GM06990 (cell line): ENCODE measurements at regions not wholly inside any gene's neighbourhood (a gene's known extent, or its start where the extent isn't known, plus 50 kb on each side); places are given as distances from the start of the nearest gene placed in this dataset.

Experiments
- DNase-seq: peaks from one replicate; pipeline ENCODE4 v3.0.0-alpha.2; 2011; ENCODE audit not compliant: insufficient read length; ENCODE audit errors: extremely low read depth
- H3K27me3 ChIP-seq: replicated peaks from 2 replicates; pipeline ENCODE4 v1.6.0; 2011; ENCODE audit warnings: low read length; ENCODE audit not compliant: control insufficient read depth, insufficient read depth
- H3K36me3 ChIP-seq: 2 replicates; pipeline ENCODE4 v1.5.1; 2011; ENCODE audit warnings: low read length; ENCODE audit not compliant: control insufficient read depth, insufficient read depth
- H3K4me3 ChIP-seq: replicated peaks from 2 replicates; pipeline ENCODE4 v1.5.1; 2011; ENCODE audit warnings: low read depth, mild to moderate bottlenecking, control low read depth, low read length
- TF ChIP-seq, protein P1 (sequence below): IDR thresholded peaks from 2 replicates; pipeline ENCODE4 v1.5.1; 2011; ENCODE audit warnings: low read length, control low read depth, mild to moderate bottlenecking, inconsistent platforms; ENCODE audit not compliant: insufficient read depth, poor library complexity, severe bottlenecking

DNA sequence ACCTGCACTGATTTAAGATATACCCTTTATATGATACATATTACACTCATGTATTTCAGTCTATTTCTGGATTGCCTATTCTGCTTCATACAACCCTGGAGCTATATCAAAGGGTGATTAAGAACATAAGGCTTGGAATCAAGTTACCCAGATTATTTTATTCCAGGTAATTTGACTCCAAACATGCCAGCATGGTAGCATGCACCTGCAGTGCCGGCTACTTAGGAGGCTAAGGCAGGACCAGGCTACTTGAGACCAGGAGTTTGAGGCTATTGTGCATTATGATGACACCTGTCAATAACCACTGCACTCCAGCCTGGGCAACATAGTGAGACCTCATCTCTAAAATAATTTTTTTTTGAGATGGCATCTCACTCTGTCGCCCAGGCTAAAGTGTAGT, 50.4 kb upstream of the NEO1 start:
- TF ChIP-seq, protein P1, sequence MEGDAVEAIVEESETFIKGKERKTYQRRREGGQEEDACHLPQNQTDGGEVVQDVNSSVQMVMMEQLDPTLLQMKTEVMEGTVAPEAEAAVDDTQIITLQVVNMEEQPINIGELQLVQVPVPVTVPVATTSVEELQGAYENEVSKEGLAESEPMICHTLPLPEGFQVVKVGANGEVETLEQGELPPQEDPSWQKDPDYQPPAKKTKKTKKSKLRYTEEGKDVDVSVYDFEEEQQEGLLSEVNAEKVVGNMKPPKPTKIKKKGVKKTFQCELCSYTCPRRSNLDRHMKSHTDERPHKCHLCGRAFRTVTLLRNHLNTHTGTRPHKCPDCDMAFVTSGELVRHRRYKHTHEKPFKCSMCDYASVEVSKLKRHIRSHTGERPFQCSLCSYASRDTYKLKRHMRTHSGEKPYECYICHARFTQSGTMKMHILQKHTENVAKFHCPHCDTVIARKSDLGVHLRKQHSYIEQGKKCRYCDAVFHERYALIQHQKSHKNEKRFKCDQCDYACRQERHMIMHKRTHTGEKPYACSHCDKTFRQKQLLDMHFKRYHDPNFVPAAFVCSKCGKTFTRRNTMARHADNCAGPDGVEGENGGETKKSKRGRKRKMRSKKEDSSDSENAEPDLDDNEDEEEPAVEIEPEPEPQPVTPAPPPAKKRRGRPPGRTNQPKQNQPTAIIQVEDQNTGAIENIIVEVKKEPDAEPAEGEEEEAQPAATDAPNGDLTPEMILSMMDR, result no peak
- no peaks in the 10 kb centered on the region; the same call in 1 of the 2 replicates for H3K27me3 ChIP-seq
- H3K36me3 ChIP-seq, result no peaks in the 10 kb centered on the region
- H3K4me3 ChIP-seq, result no peak overlapping the region
- no peak for DNase-seq

DNA sequence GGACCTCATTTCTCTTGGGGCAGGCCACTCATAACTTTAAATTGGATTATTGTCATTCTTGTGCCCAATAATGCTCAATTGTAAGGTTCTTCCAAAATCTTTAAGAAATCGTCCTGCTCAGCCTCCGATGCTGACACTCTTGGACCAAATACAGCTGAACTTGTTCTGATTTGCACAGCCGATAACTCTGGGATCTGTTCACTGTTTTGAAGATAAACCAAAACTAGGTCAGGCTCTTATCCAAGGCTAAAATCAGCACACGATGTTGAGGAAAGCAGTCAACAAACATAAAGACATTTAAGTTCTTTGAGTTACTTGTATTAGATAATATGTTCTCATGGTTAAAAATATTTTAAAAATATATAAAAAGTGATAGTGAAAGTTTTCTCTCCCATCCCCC, 52.0 kb upstream of the NEO1 start:
- no peaks in the 10 kb centered on the region for H3K36me3 ChIP-seq

DNA sequence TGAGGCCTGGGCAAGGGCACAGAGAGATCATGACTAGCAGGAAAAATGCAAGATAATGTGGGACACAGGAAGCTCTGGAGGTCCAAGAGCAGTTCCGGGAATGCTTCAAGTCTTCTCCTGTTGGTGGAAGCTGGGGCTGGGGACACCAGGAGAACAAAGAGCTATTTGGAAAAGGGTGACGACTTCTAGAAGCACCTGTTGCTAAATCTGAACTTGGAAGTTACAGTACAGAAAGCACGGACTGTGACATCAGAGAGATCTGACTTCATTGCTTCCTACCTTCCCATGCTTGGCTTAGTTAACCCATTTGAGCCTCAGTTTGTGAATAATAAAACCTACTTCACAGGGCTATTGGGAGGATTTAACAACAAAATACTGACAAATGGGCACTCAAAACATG, 52.7 kb upstream of the NEO1 start:
- Histone ChIP-seq H3K4me3 (no peak overlapping the region), H3K36me3 (no peaks in the 10 kb centered on the region), H3K27me3 (no peaks in the 10 kb centered on the region; the same call in 1 of the 2 replicates)
- DNase-seq, result no peak
- TF ChIP-seq, protein P1, result no peak

More for the DNA sequence above, 52.0 kb upstream of the NEO1 start:
- Histone ChIP-seq H3K4me3 (no peak overlapping the region), H3K27me3 (no peaks in the 10 kb centered on the region; the same call in 1 of the 2 replicates)
- TF ChIP-seq, protein P1, result no peak
- DNase-seq, result no peak

DNA sequence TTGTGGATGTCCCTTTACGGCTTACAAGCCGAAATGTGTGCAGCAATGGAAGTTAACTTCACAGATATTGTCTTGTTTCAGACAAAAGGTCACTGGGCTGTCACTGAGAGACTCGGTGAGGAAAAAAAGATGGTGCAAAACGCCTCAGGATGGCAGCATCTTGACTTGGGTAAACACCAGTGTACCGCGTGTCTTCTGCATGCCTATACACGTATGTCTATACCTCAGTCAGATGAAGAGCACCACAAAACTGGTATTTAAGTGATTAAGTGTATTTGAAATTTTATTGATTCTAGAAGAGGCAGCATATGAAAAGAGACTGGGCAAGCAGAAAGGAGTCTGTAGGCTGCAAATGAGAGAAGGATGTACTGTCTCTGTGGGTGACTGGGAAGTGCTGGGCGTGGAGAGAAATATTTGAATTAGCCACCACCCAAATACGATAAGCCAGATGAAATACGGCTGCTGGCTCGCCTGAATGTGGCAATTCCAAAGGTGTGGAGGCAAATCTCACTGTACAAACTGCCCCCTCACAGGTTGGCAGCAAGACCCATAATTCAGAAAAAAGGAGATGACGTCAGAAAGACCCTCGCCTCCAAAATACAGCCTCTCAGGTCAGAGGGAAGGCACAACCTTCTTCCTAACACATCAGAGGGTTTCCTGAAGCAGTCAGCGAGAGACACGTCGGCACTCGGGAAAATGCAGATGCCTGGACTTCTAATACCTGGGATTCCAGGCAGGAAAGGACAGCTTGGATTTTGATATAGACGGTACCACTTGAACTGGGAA, 53.4 kb upstream of the NEO1 start:
- no peaks in the 10 kb centered on the region; the same call in 1 of the 2 replicates for H3K27me3 ChIP-seq
- no peak overlapping the region for H3K4me3 ChIP-seq
- no peaks in the 10 kb centered on the region for H3K36me3 ChIP-seq
- TF ChIP-seq, protein P1, result no peak
- no peak for DNase-seq

DNA sequence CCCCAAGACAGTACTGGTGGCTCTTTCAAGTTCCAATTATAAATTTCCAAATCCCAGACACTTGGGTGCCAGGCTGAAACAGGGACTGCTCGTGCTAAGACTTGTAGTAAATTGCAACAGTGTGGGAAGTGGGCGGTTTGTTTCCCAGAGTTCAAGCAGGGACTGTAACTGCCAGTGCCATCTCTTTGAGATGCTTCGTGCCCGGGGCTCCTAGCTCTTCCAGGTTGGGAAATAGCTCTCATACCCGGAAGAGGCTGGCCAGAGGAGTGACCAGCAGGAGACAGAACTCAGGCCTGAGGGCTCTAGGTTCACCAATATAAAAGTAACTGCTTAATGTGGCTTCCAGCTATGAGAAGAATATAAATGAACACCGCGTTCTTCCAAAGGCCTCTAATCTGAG, 54.0 kb upstream of the NEO1 start:
- Histone ChIP-seq H3K27me3 (no peaks in the 10 kb centered on the region; the same call in 1 of the 2 replicates), H3K4me3 (no peak overlapping the region), H3K36me3 (no peaks in the 10 kb centered on the region)
- TF ChIP-seq, protein P1, result no peak
- DNase-seq, result no peak
